ENCODE measurements at regions not wholly inside any gene's neighbourhood (a gene's known extent, or its start where the extent isn't known, plus 50 kb on each side); places are given as distances from the start of the nearest gene placed in this dataset.

- no peak overlapping the region for H2AFZ ChIP-seq (ENCODE audit: low read length, unreplicated experiment)
- no peaks in the 10 kb centered on the region for H3K79me2 ChIP-seq (ENCODE audit: control insufficient read depth, insufficient read depth, low read length, unreplicated experiment)
- no peaks in the 10 kb centered on the region for H3K27me3 ChIP-seq (ENCODE audit: insufficient read depth, low read length)
- no peaks in the 10 kb centered on the region for H3K36me3 ChIP-seq (ENCODE audit: insufficient read depth, low read length)
- H3K4me3 ChIP-seq (ENCODE audit: low read depth, low read length), result no peak overlapping the region
- H3K27ac ChIP-seq (ENCODE audit: low read depth, low read length), result no peak overlapping the region
- no peaks in the 10 kb centered on the region for H3K4me1 ChIP-seq (ENCODE audit: control insufficient read depth, insufficient read depth, low read length, unreplicated experiment)
Observed at GRCh38 chr20:60422848-60423247, 464.6 kb downstream of the CDH26 start.

GRCh38 chr20:60424267-60424902 is 466.2 kb downstream of the CDH26 start:
- H3K4me3 ChIP-seq (ENCODE audit: low read depth, low read length), result no peak overlapping the region
- no peaks in the 10 kb centered on the region for H3K4me1 ChIP-seq (ENCODE audit: control insufficient read depth, insufficient read depth, low read length, unreplicated experiment)
- H2AFZ ChIP-seq (ENCODE audit: low read length, unreplicated experiment), result no peak overlapping the region
- H3K36me3 ChIP-seq (ENCODE audit: insufficient read depth, low read length), result no peaks in the 10 kb centered on the region
- no peak overlapping the region for H3K27ac ChIP-seq (ENCODE audit: low read depth, low read length)
- H3K79me2 ChIP-seq (ENCODE audit: control insufficient read depth, insufficient read depth, low read length, unreplicated experiment), result no peaks in the 10 kb centered on the region
- H3K27me3 ChIP-seq (ENCODE audit: insufficient read depth, low read length), result no peaks in the 10 kb centered on the region

- Histone ChIP-seq H2AFZ (ENCODE audit: low read length, unreplicated experiment) (no peak overlapping the region), H3K27ac (ENCODE audit: low read depth, low read length) (no peak overlapping the region)
Observed at GRCh38 chr20:60427516-60427915, 469.3 kb downstream of the CDH26 start.

GRCh38 chr20:60428651-60429050 is 470.4 kb downstream of the CDH26 start:
- no peaks in the 10 kb centered on the region for H3K36me3 ChIP-seq (ENCODE audit: insufficient read depth, low read length)
- H3K27me3 ChIP-seq (ENCODE audit: insufficient read depth, low read length), result no peaks in the 10 kb centered on the region
- no peaks in the 10 kb centered on the region for H3K79me2 ChIP-seq (ENCODE audit: control insufficient read depth, insufficient read depth, low read length, unreplicated experiment)
- no peak overlapping the region for H3K4me3 ChIP-seq (ENCODE audit: low read depth, low read length)
- no peak overlapping the region for H2AFZ ChIP-seq (ENCODE audit: low read length, unreplicated experiment)
- no peaks in the 10 kb centered on the region for H3K4me1 ChIP-seq (ENCODE audit: control insufficient read depth, insufficient read depth, low read length, unreplicated experiment)
- H3K27ac ChIP-seq (ENCODE audit: low read depth, low read length), result no peak overlapping the region

More at GRCh38 chr20:60427516-60427915, 469.3 kb downstream of the CDH26 start:
- no peaks in the 10 kb centered on the region for H3K79me2 ChIP-seq (ENCODE audit: control insufficient read depth, insufficient read depth, low read length, unreplicated experiment)
- no peaks in the 10 kb centered on the region for H3K27me3 ChIP-seq (ENCODE audit: insufficient read depth, low read length)
- no peak overlapping the region for H3K4me3 ChIP-seq (ENCODE audit: low read depth, low read length)
- no peaks in the 10 kb centered on the region for H3K36me3 ChIP-seq (ENCODE audit: insufficient read depth, low read length)
- no peaks in the 10 kb centered on the region for H3K4me1 ChIP-seq (ENCODE audit: control insufficient read depth, insufficient read depth, low read length, unreplicated experiment)

- H3K27me3 ChIP-seq (ENCODE audit: insufficient read depth, low read length), result no peaks in the 10 kb centered on the region
- H2AFZ ChIP-seq (ENCODE audit: low read length, unreplicated experiment), result no peak overlapping the region
- no peaks in the 10 kb centered on the region for H3K79me2 ChIP-seq (ENCODE audit: control insufficient read depth, insufficient read depth, low read length, unreplicated experiment)
- no peak overlapping the region for H3K27ac ChIP-seq (ENCODE audit: low read depth, low read length)
- H3K4me3 ChIP-seq (ENCODE audit: low read depth, low read length), result no peak overlapping the region
- H3K4me1 ChIP-seq (ENCODE audit: control insufficient read depth, insufficient read depth, low read length, unreplicated experiment), result no peaks in the 10 kb centered on the region
- H3K36me3 ChIP-seq (ENCODE audit: insufficient read depth, low read length), result no peaks in the 10 kb centered on the region
Observed at GRCh38 chr20:60430516-60431001, 472.3 kb downstream of the CDH26 start.

- no peak overlapping the region for H2AFZ ChIP-seq (ENCODE audit: low read length, unreplicated experiment)
- H3K36me3 ChIP-seq (ENCODE audit: insufficient read depth, low read length), result no peaks in the 10 kb centered on the region
- H3K4me3 ChIP-seq (ENCODE audit: low read depth, low read length), result no peak overlapping the region
- H3K4me1 ChIP-seq (ENCODE audit: control insufficient read depth, insufficient read depth, low read length, unreplicated experiment), result no peaks in the 10 kb centered on the region
- H3K27me3 ChIP-seq (ENCODE audit: insufficient read depth, low read length), result no peaks in the 10 kb centered on the region
- no peak overlapping the region for H3K27ac ChIP-seq (ENCODE audit: low read depth, low read length)
- H3K79me2 ChIP-seq (ENCODE audit: control insufficient read depth, insufficient read depth, low read length, unreplicated experiment), result no peaks in the 10 kb centered on the region
Observed at GRCh38 chr20:60431349-60431748, 473.1 kb downstream of the CDH26 start.

- no peak overlapping the region for H3K4me3 ChIP-seq (ENCODE audit: low read depth, low read length)
- H3K36me3 ChIP-seq (ENCODE audit: insufficient read depth, low read length), result no peaks in the 10 kb centered on the region
- no peak overlapping the region for H2AFZ ChIP-seq (ENCODE audit: low read length, unreplicated experiment)
- no peaks in the 10 kb centered on the region for H3K4me1 ChIP-seq (ENCODE audit: control insufficient read depth, insufficient read depth, low read length, unreplicated experiment)
- H3K27me3 ChIP-seq (ENCODE audit: insufficient read depth, low read length), result no peaks in the 10 kb centered on the region
- no peaks in the 10 kb centered on the region for H3K79me2 ChIP-seq (ENCODE audit: control insufficient read depth, insufficient read depth, low read length, unreplicated experiment)
- no peak overlapping the region for H3K27ac ChIP-seq (ENCODE audit: low read depth, low read length)
Observed at GRCh38 chr20:60437418-60437817, 479.2 kb downstream of the CDH26 start.

- Histone ChIP-seq H3K4me3 (ENCODE audit: low read depth, low read length) (no peak overlapping the region), H3K27me3 (ENCODE audit: insufficient read depth, low read length) (no peaks in the 10 kb centered on the region), H3K36me3 (ENCODE audit: insufficient read depth, low read length) (no peaks in the 10 kb centered on the region), H2AFZ (ENCODE audit: low read length, unreplicated experiment) (no peak overlapping the region), H3K79me2 (ENCODE audit: control insufficient read depth, insufficient read depth, low read length, unreplicated experiment) (no peaks in the 10 kb centered on the region), H3K4me1 (ENCODE audit: control insufficient read depth, insufficient read depth, low read length, unreplicated experiment) (no peaks in the 10 kb centered on the region), H3K27ac (ENCODE audit: low read depth, low read length) (no peak overlapping the region)
Observed at GRCh38 chr20:60446267-60447111, 488.3 kb downstream of the CDH26 start.

DNA sequence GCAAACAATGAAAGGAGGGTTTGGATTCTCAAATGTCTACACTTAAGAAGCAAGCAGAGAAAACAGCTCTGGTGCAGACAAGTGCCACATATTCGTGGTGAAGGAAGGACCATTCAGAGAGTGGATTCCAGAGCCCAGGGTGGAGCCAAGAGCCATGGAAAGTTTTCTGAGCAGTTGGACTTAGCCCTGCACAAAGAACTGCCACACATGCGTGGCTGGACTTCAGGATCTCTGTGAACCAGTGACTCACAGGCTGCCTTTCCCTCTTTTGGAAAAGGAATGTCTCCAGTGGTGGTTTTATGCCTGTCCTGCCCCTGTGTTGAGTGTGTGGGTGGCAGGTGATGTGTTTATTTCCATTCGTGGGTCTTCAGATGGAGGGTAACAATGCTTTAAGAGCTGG is 489.5 kb downstream of the CDH26 start:
- Histone ChIP-seq H3K4me1 (ENCODE audit: control insufficient read depth, insufficient read depth, low read length, unreplicated experiment) (no peaks in the 10 kb centered on the region), H3K79me2 (ENCODE audit: control insufficient read depth, insufficient read depth, low read length, unreplicated experiment) (no peaks in the 10 kb centered on the region), H3K4me3 (ENCODE audit: low read depth, low read length) (no peak overlapping the region), H3K27me3 (ENCODE audit: insufficient read depth, low read length) (no peaks in the 10 kb centered on the region), H3K36me3 (ENCODE audit: insufficient read depth, low read length) (no peaks in the 10 kb centered on the region), H2AFZ (ENCODE audit: low read length, unreplicated experiment) (no peak overlapping the region), H3K27ac (ENCODE audit: low read depth, low read length) (no peak overlapping the region)

- no peaks in the 10 kb centered on the region for H3K79me2 ChIP-seq (ENCODE audit: control insufficient read depth, insufficient read depth, low read length, unreplicated experiment)
- H3K4me3 ChIP-seq (ENCODE audit: low read depth, low read length), result no peak overlapping the region
- no peak overlapping the region for H2AFZ ChIP-seq (ENCODE audit: low read length, unreplicated experiment)
- H3K27me3 ChIP-seq (ENCODE audit: insufficient read depth, low read length), result no peaks in the 10 kb centered on the region
- no peak overlapping the region for H3K27ac ChIP-seq (ENCODE audit: low read depth, low read length)
- no peaks in the 10 kb centered on the region for H3K4me1 ChIP-seq (ENCODE audit: control insufficient read depth, insufficient read depth, low read length, unreplicated experiment)
- no peaks in the 10 kb centered on the region for H3K36me3 ChIP-seq (ENCODE audit: insufficient read depth, low read length)
Observed at GRCh38 chr20:60453388-60454246, 495.4 kb downstream of the CDH26 start.

All from ACC112 (cell line).